Neural progenitor cell (in vitro differentiated cells): ENCODE measurements at regions not wholly inside any gene's neighbourhood (a gene's known extent, or its start where the extent isn't known, plus 50 kb on each side); places are given as distances from the start of the nearest gene placed in this dataset.

Experiments used
- EZH2 ChIP-seq: fragments of 200-600 bp; sonication (generic); IDR thresholded peaks from 2 replicates; pipeline ENCODE4 v1.6.1; 2017; ENCODE audit warnings: antibody characterized with exemption, mild to moderate bottlenecking, moderate library complexity
- TF ChIP-seq, protein P1 (sequence below): fragments of 200-600 bp; sonication (generic); IDR thresholded peaks from 2 replicates; pipeline ENCODE4 v1.5.1; 2017; ENCODE audit warnings: antibody characterized with exemption, mild to moderate bottlenecking

DNA sequence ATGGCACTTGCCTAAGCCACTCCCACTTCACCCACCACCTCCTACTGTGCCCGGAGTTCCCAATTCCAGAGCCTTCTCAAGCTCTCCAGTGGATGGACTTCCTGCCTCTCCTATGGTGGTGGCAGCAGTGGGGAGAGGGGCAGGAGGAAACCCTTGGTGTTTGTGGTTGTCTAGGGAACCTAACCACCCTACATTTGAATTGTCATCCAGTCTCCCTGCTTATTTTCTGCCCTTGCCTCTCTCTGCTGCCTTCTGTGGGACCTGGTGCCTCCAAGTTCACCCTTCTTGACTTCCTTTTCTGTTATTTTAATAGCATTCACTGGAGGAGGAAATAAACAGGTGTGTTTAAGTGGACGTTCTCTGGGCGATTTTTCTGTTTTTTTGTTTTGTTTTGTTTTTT lies 50.0 kb upstream of the HPCAL1 start:
- TF ChIP-seq EZH2: no peak
- TF ChIP-seq, protein P1, sequence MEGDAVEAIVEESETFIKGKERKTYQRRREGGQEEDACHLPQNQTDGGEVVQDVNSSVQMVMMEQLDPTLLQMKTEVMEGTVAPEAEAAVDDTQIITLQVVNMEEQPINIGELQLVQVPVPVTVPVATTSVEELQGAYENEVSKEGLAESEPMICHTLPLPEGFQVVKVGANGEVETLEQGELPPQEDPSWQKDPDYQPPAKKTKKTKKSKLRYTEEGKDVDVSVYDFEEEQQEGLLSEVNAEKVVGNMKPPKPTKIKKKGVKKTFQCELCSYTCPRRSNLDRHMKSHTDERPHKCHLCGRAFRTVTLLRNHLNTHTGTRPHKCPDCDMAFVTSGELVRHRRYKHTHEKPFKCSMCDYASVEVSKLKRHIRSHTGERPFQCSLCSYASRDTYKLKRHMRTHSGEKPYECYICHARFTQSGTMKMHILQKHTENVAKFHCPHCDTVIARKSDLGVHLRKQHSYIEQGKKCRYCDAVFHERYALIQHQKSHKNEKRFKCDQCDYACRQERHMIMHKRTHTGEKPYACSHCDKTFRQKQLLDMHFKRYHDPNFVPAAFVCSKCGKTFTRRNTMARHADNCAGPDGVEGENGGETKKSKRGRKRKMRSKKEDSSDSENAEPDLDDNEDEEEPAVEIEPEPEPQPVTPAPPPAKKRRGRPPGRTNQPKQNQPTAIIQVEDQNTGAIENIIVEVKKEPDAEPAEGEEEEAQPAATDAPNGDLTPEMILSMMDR: no peak
